Coronary artery (tissue), 2 donors: ENCODE measurements at regions not wholly inside any gene's neighbourhood (a gene's known extent, or its start where the extent isn't known, plus 50 kb on each side); places are given as distances from the start of the nearest gene placed in this dataset.

Experiments used
- DNase-seq: peaks from one replicate; pipeline ENCODE4 v3.0.0-alpha.2; 2017; ENCODE audit warnings: low spot score
- H3K27ac ChIP-seq, 2 donors: fragments of 200-600 bp; sonication (generic); one replicate each; pipeline ENCODE4 v1.5.1; 2016 to 2019
- H3K4me3 ChIP-seq: fragments of 200-600 bp; sonication (generic); 2 replicates; pipeline ENCODE4 v1.5.1; 2016; ENCODE audit warnings: mild to moderate bottlenecking, moderate library complexity
- CTCF ChIP-seq: fragments of 200-600 bp; sonication (generic); IDR thresholded peaks from one replicate; pipeline ENCODE4 v1.5.1; 2019; ENCODE audit warnings: antibody characterized with exemption

- TF ChIP-seq CTCF: no peak
- no peak for DNase-seq
- Histone ChIP-seq H3K4me3 (no peak overlapping the region), H3K27ac (no peak overlapping the region)
These were observed 642.9 kb upstream of the ADARB2 start for GRCh38 chr10:2380218-2380617.

GRCh38 chr10:2367083-2367482 is 629.8 kb upstream of the ADARB2 start:
- no peak for DNase-seq
- H3K27ac ChIP-seq: no peak overlapping the region
- no peak overlapping the region for H3K4me3 ChIP-seq
- no peak for TF ChIP-seq CTCF

DNA sequence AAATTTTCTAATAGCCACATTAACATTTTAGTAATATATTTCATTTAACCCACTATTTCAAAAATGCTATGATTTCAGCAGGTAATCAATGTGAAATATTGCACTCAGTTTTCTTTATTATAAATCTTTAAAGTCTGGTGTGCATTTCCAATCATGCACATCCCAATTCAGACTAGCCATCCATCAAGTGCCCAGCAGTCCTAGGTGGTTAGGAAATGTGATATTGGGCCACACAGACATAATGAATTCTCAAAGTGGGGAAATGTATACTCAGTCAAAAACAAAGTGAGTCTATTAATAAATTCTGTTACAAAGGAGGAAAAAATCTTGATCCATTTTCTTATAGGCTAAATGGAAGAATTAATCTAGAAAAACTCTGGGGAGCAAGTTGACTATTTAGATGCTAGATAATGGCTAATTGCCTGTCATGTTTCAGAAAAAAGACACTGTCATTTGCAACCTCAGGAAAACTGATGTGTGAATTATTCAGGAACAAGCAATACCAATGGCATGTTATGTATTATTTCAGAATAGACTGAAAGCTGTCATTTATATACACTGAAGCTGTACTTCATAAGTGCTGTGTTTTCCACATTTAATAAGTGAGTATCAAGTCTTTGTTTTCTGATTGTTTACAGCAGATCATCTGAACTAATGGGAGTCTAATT is 629.1 kb upstream of the ADARB2 start:
- Histone ChIP-seq H3K4me3 (no peak overlapping the region), H3K27ac (no peak overlapping the region)
- no peak for DNase-seq
- TF ChIP-seq CTCF: no peak

GRCh38 chr10:2362331-2362730 is 625.0 kb upstream of the ADARB2 start:
- H3K4me3 ChIP-seq: no peak overlapping the region
- TF ChIP-seq CTCF: no peak
- no peak for DNase-seq

GRCh38 chr10:2358586-2358985 is 621.3 kb upstream of the ADARB2 start:
- no peak for DNase-seq
- Histone ChIP-seq H3K27ac (no peak overlapping the region), H3K4me3 (no peak overlapping the region)
- no peak for TF ChIP-seq CTCF

More at GRCh38 chr10:2362331-2362730, 625.0 kb upstream of the ADARB2 start:
- no peak overlapping the region for H3K27ac ChIP-seq

- no peak for TF ChIP-seq CTCF
- Histone ChIP-seq H3K27ac (no peak overlapping the region), H3K4me3 (no peak overlapping the region)
- DNase-seq: no peak
These were observed 619.3 kb upstream of the ADARB2 start for GRCh38 chr10:2356670-2357069.

DNA sequence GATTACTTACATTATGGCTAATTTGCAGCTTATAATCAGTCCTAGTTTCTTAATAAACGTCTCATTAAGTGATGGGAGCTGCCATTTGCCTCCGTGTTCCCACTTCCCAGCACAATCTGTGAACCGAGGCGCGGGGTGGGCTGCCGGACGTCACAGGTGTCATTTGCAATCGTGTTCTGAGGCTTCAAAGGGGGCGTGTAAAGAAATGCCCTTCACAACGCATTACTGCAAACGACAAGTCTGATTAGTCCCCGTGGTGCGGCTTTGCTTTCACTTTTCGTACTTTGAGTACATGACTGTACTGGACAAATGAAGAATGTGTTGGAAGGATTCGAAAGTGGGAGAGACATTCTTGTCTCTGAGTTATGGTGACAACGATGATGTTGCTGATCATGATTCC is 614.2 kb upstream of the ADARB2 start:
- no peak for TF ChIP-seq CTCF
- no peak overlapping the region for H3K27ac ChIP-seq
- no peak overlapping the region for H3K4me3 ChIP-seq
- DNase-seq: no peak
